SJCRH30 (cell line): ENCODE measurements at regions not wholly inside any gene's neighbourhood (a gene's known extent, or its start where the extent isn't known, plus 50 kb on each side); places are given as distances from the start of the nearest gene placed in this dataset.

Source experiments
- DNase-seq, 2 experiments: peaks; one replicate each; pipeline ENCODE4 v3.0.0-alpha.2; 2015 to 2020
- H3K27ac ChIP-seq: fragments of 250-450 bp; sonication (Bioruptor Pico); 2 replicates; pipeline ENCODE4 v1.5.1; 2020; ENCODE audit warnings: mild to moderate bottlenecking, moderate library complexity
- H3K27me3 ChIP-seq: fragments of 250-450 bp; sonication (Bioruptor Pico); 2 replicates; pipeline ENCODE4 v1.5.1; 2020; ENCODE audit warnings: mild to moderate bottlenecking, moderate library complexity
- H3K36me3 ChIP-seq: fragments of 250-450 bp; sonication (Bioruptor Pico); 2 replicates; pipeline ENCODE4 v1.5.1; 2020; ENCODE audit warnings: mild to moderate bottlenecking, moderate library complexity
- H3K4me1 ChIP-seq: fragments of 250-450 bp; sonication (Bioruptor Pico); 2 replicates; pipeline ENCODE4 v1.5.1; 2020; ENCODE audit warnings: mild to moderate bottlenecking, moderate library complexity
- H3K4me3 ChIP-seq: fragments of 250-450 bp; sonication (Bioruptor Pico); 2 replicates; pipeline ENCODE4 v1.5.1; 2020; ENCODE audit warnings: mild to moderate bottlenecking, moderate library complexity
- H3K9me3 ChIP-seq: fragments of 250-450 bp; sonication (Bioruptor Pico); replicated peaks from 2 replicates; pipeline ENCODE4 v1.5.1; 2020; ENCODE audit warnings: mild to moderate bottlenecking, moderate library complexity

DNA sequence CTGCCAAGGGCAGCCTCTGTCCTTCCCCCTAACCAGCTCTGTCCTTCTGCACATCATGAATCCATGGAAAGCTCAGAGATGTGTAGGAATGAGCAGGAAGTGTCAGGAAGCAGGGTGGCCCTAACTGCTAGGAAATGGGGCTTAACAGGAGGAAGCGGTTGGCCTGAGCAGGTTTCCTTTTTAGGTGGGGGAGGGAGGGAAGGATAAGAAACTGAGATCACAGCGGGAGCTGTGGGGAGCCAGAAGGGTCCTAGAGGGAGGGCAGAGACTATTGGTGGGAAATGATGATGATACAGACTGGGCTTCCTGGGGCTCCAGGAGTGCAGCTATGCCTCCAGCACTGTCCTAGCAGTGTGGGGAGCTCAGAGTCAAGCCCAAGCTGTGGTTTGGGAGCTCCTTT lies 182.0 kb downstream of the SH3BP4 start:
- H3K4me3 ChIP-seq, result no peak overlapping the region
- H3K36me3 ChIP-seq, result no peaks in the 10 kb centered on the region
- no peaks in the 10 kb centered on the region; the same call in 1 of the 2 replicates for H3K9me3 ChIP-seq
- H3K27me3 ChIP-seq, result no peaks in the 10 kb centered on the region
- H3K4me1 ChIP-seq, result peaks cover 4% of the 10 kb centered on the region; the same call in 1 of the 2 replicates
- no peak for DNase-seq
- no peak overlapping the region for H3K27ac ChIP-seq

DNA sequence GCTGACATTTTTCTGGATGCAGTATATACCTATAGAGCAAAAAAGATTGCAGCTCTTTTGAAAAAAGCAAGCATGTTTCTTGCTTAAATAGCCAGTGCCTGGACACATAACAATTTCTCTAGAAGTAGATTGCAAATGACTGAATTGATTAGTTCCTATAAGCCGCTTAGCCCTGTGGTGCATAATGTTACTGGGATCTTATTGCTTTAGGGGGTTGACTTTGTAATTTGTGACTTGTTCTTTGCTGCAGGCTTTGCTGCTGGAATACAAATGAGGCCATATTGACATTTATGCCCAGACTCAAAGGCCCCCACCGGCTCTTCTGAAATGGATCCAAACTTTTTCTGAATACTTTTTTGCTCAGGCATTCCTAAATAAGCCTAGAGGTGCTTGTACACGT lies 182.6 kb downstream of the SH3BP4 start:
- H3K36me3 ChIP-seq, result no peaks in the 10 kb centered on the region
- H3K27ac ChIP-seq, result no peak overlapping the region
- no peaks in the 10 kb centered on the region; the same call in 1 of the 2 replicates for H3K9me3 ChIP-seq
- DNase-seq, result no peak
- no peak overlapping the region for H3K4me3 ChIP-seq
- H3K27me3 ChIP-seq, result no peaks in the 10 kb centered on the region
- peaks cover 4% of the 10 kb centered on the region; the same call in 1 of the 2 replicates for H3K4me1 ChIP-seq

GRCh38 chr2:235135195-235135965 lies 183.6 kb downstream of the SH3BP4 start:
- H3K27ac ChIP-seq, result no peak overlapping the region

DNA sequence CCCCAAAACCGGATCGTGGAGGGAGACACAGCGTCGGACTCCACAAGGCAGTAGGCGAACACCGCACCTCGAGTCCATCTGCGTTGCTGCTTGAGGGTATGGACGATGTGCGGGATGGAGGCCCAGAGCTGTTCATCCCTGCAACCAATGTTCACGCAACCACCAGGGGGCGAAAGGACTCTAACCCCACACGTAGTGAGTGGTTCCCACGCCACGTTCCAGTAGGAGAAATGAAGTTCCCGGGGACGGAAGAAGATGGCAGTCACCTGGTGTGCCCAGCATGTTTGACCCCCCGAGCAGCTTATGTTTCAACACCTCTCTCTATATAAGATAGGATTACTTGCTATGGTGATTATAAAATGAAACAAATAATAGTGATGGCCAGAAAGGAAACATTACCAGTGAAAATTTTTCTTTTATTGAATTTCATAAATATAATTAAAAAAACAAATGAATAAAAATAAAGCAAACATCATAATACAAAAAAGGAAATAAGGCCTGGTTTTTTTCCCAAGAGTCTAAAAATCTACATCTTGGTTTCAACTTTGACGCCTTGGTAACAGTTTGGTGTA lies 184.3 kb downstream of the SH3BP4 start:
- H3K4me1 ChIP-seq, result peaks cover 4% of the 10 kb centered on the region; the same call in 1 of the 2 replicates

More at GRCh38 chr2:235135195-235135965, 183.6 kb downstream of the SH3BP4 start:
- Histone ChIP-seq H3K4me1 (peaks cover 4% of the 10 kb centered on the region; the same call in 1 of the 2 replicates), H3K36me3 (no peaks in the 10 kb centered on the region), H3K27me3 (no peaks in the 10 kb centered on the region), H3K4me3 (no peak overlapping the region), H3K9me3 (no peaks in the 10 kb centered on the region; the same call in 1 of the 2 replicates)
- no peak for DNase-seq

GRCh38 chr2:235138339-235138738 lies 186.5 kb downstream of the SH3BP4 start:
- no peaks in the 10 kb centered on the region for H3K27me3 ChIP-seq
- H3K9me3 ChIP-seq, result no peaks in the 10 kb centered on the region; the same call in 1 of the 2 replicates
- peaks cover 4% of the 10 kb centered on the region; the same call in 1 of the 2 replicates for H3K4me1 ChIP-seq
- H3K36me3 ChIP-seq, result no peaks in the 10 kb centered on the region
- no peak overlapping the region for H3K27ac ChIP-seq
- DNase-seq, result no peak
- H3K4me3 ChIP-seq, result no peak overlapping the region

More for the DNA sequence above, 184.3 kb downstream of the SH3BP4 start:
- H3K27ac ChIP-seq, result no peak overlapping the region
- no peaks in the 10 kb centered on the region; the same call in 1 of the 2 replicates for H3K9me3 ChIP-seq
- H3K36me3 ChIP-seq, result no peaks in the 10 kb centered on the region
- H3K27me3 ChIP-seq, result no peaks in the 10 kb centered on the region
- H3K4me3 ChIP-seq, result no peak overlapping the region
- peak; percentile 91 to 95 for DNase-seq

GRCh38 chr2:235139956-235140800 lies 188.4 kb downstream of the SH3BP4 start:
- no peak for DNase-seq
- peaks cover 4% of the 10 kb centered on the region; the same call in 1 of the 2 replicates for H3K4me1 ChIP-seq
- H3K27ac ChIP-seq, result no peak overlapping the region
- no peaks in the 10 kb centered on the region; the same call in 1 of the 2 replicates for H3K9me3 ChIP-seq
- H3K36me3 ChIP-seq, result no peaks in the 10 kb centered on the region
- H3K27me3 ChIP-seq, result no peaks in the 10 kb centered on the region
- no peak overlapping the region for H3K4me3 ChIP-seq

- H3K9me3 ChIP-seq, result peaks cover 3% of the 10 kb centered on the region; the same call in 1 of the 2 replicates
- no peak overlapping the region for H3K27ac ChIP-seq
- no peaks in the 10 kb centered on the region for H3K27me3 ChIP-seq
- H3K4me1 ChIP-seq, result peaks cover 4% of the 10 kb centered on the region; the same call in 1 of the 2 replicates
- no peaks in the 10 kb centered on the region for H3K36me3 ChIP-seq
- DNase-seq, result no peak
- H3K4me3 ChIP-seq, result no peak overlapping the region
Measured at GRCh38 chr2:235140801-235141081, 188.9 kb downstream of the SH3BP4 start.

GRCh38 chr2:235141411-235142128 lies 189.8 kb downstream of the SH3BP4 start:
- peaks cover 5% of the 10 kb centered on the region for H3K4me1 ChIP-seq
- H3K4me3 ChIP-seq, result no peak overlapping the region
- H3K9me3 ChIP-seq, result peaks cover 3% of the 10 kb centered on the region; the same call in 1 of the 2 replicates
- H3K36me3 ChIP-seq, result no peaks in the 10 kb centered on the region
- DNase-seq, result peak in 1 of 2 experiments; percentile 32
- H3K27me3 ChIP-seq, result no peaks in the 10 kb centered on the region
- H3K27ac ChIP-seq, result no peak overlapping the region

- Histone ChIP-seq H3K4me3 (no peak overlapping the region), H3K27me3 (no peaks in the 10 kb centered on the region), H3K4me1 (peaks cover 16% of the 10 kb centered on the region), H3K27ac (no peak overlapping the region), H3K36me3 (no peaks in the 10 kb centered on the region), H3K9me3 (peaks cover 3% of the 10 kb centered on the region; the same call in 1 of the 2 replicates)
- DNase-seq, result no peak
Measured at GRCh38 chr2:235142601-235143000, 190.8 kb downstream of the SH3BP4 start.

DNA sequence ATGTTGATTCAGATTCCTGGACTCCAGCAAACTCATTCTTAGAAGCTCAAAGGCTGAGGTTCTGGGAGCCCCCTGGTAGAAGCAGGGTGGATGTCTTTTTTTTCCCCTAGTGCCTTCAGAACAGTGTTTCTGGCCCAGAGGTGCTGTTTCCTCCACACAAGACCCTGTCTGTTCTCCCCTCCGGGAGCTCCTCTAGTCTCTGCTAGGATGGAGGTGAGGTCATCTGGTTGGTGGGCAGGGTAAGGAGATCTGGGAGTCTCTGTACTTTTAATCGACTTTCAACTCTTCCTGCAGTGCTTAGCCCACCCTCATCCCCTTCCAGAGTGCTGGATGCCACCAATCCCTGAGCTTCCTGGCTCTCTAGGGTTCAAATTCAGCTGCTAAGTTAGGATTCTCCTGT lies 192.0 kb downstream of the SH3BP4 start:
- H3K9me3 ChIP-seq, result peaks cover 3% of the 10 kb centered on the region; the same call in 1 of the 2 replicates
- H3K27me3 ChIP-seq, result no peaks in the 10 kb centered on the region

GRCh38 chr2:235144291-235144690 lies 192.5 kb downstream of the SH3BP4 start:
- no peak for DNase-seq
- H3K27me3 ChIP-seq, result no peaks in the 10 kb centered on the region
- no peak overlapping the region for H3K4me3 ChIP-seq

More for the DNA sequence above, 192.0 kb downstream of the SH3BP4 start:
- DNase-seq, result no peak
- no peaks in the 10 kb centered on the region for H3K36me3 ChIP-seq
- no peak overlapping the region for H3K27ac ChIP-seq
- peaks cover 26% of the 10 kb centered on the region for H3K4me1 ChIP-seq
- no peak overlapping the region for H3K4me3 ChIP-seq

DNA sequence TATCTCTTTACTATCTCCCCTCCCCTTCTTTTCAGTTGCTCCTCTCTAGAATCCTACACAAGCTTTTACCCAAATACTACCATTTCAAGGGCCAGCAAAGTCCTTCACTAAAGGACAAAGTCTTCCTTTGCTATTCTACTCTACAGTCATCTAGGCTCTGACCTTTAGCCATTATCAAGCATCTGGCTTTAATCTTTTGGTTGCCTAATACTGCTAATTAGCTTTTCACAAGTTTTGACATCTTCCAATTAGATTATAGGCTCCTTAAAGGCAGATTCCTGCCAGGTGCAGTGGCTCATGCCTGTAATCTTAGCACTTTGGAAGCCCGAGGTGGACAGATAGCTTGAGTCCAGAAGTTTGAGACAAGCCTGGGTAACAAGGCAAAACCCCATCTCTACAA lies 194.4 kb downstream of the SH3BP4 start:
- DNase-seq, result no peak
- Histone ChIP-seq H3K4me3 (no peak overlapping the region), H3K4me1 (peaks cover 37% of the 10 kb centered on the region), H3K36me3 (no peaks in the 10 kb centered on the region), H3K9me3 (peaks cover 3% of the 10 kb centered on the region; the same call in 1 of the 2 replicates), H3K27ac (no peak overlapping the region), H3K27me3 (no peaks in the 10 kb centered on the region)

More at GRCh38 chr2:235144291-235144690, 192.5 kb downstream of the SH3BP4 start:
- peaks cover 3% of the 10 kb centered on the region; the same call in 1 of the 2 replicates for H3K9me3 ChIP-seq
- H3K36me3 ChIP-seq, result no peaks in the 10 kb centered on the region
- H3K4me1 ChIP-seq, result peaks cover 29% of the 10 kb centered on the region
- no peak overlapping the region for H3K27ac ChIP-seq

DNA sequence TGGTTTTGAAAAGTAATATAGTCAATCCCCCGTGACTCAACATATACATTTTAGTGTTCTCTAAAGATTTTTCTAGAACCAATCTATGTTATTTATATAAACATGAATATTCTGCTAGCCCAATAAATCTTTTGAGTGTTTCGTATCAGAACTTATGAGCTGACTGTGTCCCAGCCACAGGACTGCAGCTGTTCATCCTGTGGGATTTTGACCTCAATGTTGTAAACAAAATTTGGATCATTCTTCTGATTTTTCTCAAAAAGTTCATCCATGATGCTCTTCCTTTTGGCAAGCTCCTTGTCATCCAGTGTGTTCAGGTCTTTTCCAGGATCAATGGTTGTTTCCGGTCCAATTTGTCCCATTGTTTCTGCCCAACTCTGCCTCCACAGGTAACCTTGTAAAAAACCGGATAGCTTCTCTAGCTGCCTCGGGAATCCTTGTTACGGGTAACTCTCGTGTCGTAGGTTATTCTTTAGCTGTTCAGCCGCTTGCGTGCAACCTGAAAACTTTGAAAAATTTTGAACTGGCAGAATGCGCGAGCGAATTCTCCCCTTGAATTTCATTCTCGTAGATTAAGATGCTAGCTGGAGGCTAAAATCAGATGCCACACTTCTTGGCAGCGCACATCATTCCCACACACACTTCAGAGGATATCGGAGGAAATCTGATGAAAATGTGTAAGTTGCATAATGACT lies 195.2 kb downstream of the SH3BP4 start:
- DNase-seq, result peak in 1 of 2 experiments; percentile 58
- no peaks in the 10 kb centered on the region for H3K36me3 ChIP-seq

More for the DNA sequence above, 195.2 kb downstream of the SH3BP4 start:
- peak overlapping the region; percentile 3; the same call in 1 of the 2 replicates for H3K27ac ChIP-seq
- peaks cover 3% of the 10 kb centered on the region; the same call in 1 of the 2 replicates for H3K9me3 ChIP-seq
- no peak overlapping the region for H3K4me3 ChIP-seq
- no peaks in the 10 kb centered on the region for H3K27me3 ChIP-seq
- peaks cover 37% of the 10 kb centered on the region for H3K4me1 ChIP-seq
